Stomach (tissue), 4 donors: ENCODE measurements at regions not wholly inside any gene's neighbourhood (a gene's known extent, or its start where the extent isn't known, plus 50 kb on each side); places are given as distances from the start of the nearest gene placed in this dataset.

Experiments used
- CTCF ChIP-seq, 7 experiments: fragments of 450-650 bp in 4 of 7; fragments of 200-600 bp in 3 of 7; sonication (generic) in 3 of 7; IDR thresholded peaks; one replicate each; pipeline ENCODE4 v1.5.1; 2016 to 2019; ENCODE audit warnings: antibody characterized with exemption in 7 of 7, control low read depth in 2 of 7, mild to moderate bottlenecking in 1 of 7
- POLR2A ChIP-seq, 4 donors: fragments of 450-650 bp; IDR thresholded peaks; one replicate each; pipeline ENCODE4 v1.6.1; 2016; ENCODE audit warnings: antibody characterized with exemption in 4 of 4, control low read depth in 2 of 4, mild to moderate bottlenecking in 1 of 4, moderate library complexity in 1 of 4

- TF ChIP-seq POLR2A (IDR thresholded peaks at IDR 0.05) (no peak), CTCF (IDR thresholded peaks at IDR 0.05) (no peak)
Measured at GRCh38 chr15:54979964-54980363, 216.8 kb downstream of the RSL24D1 start.
